LNCaP clone FGC (cell line): ENCODE measurements at regions not wholly inside any gene's neighbourhood (a gene's known extent, or its start where the extent isn't known, plus 50 kb on each side); places are given as distances from the start of the nearest gene placed in this dataset.
"Not testable (repeated sequence)": the region's sequence is repeated elsewhere in the genome, so short reads cannot be mapped to it uniquely, and the experiment has no call there.

Source experiments
- DNase-seq: peaks from one replicate; pipeline ENCODE4 v3.0.0-alpha.2; 2011; ENCODE audit warnings: low read depth
- H3K4me3 ChIP-seq: 2 replicates; pipeline ENCODE4 v1.5.1; 2011; ENCODE audit warnings: mild to moderate bottlenecking, low read depth, low read length, control low read depth
- CTCF ChIP-seq: IDR thresholded peaks from 2 replicates; pipeline ENCODE4 v1.5.1; 2012; ENCODE audit warnings: mild to moderate bottlenecking; ENCODE audit not compliant: control insufficient read depth, insufficient read depth; ENCODE audit errors: extremely low read depth

GRCh38 chr4:176622251-176622948, 170.3 kb downstream of the VEGFC start:
- H3K4me3 ChIP-seq: no peak overlapping the region
- TF ChIP-seq CTCF: no peak
- no peak for DNase-seq

GRCh38 chr4:176624983-176625610, 167.6 kb downstream of the VEGFC start:
- not testable (repeated sequence) for DNase-seq, H3K4me3 ChIP-seq

- TF ChIP-seq CTCF: no peak
- DNase-seq: no peak
- no peak overlapping the region for H3K4me3 ChIP-seq
These were observed 164.8 kb downstream of the VEGFC start for GRCh38 chr4:176627916-176628315.

- H3K4me3 ChIP-seq: no peak overlapping the region
- no peak for TF ChIP-seq CTCF
- no peak for DNase-seq
These were observed 161.1 kb downstream of the VEGFC start for GRCh38 chr4:176631611-176632010.
